Muscle layer of colon (tissue), 2 donors: ENCODE measurements at regions not wholly inside any gene's neighbourhood (a gene's known extent, or its start where the extent isn't known, plus 50 kb on each side); places are given as distances from the start of the nearest gene placed in this dataset.
"Not testable (repeated sequence)": the region's sequence is repeated elsewhere in the genome, so short reads cannot be mapped to it uniquely, and the experiment has no call there.

ENCODE experiments used
- H3K27ac ChIP-seq: one replicate; pipeline ENCODE4 v1.7.0; 2013; ENCODE audit warnings: low read depth, mild to moderate bottlenecking, low read length, moderate library complexity
- H3K27me3 ChIP-seq, 2 donors: one replicate each; pipeline ENCODE4 v1.7.0; 2013; ENCODE audit warnings: low read length in 2 of 2, mild to moderate bottlenecking in 2 of 2; ENCODE audit not compliant: insufficient read depth in 2 of 2, control insufficient read depth in 1 of 2
- H3K36me3 ChIP-seq: one replicate; pipeline ENCODE4 v1.7.0; 2013; ENCODE audit warnings: mild to moderate bottlenecking, low read length; ENCODE audit not compliant: insufficient read depth
- H3K4me1 ChIP-seq: one replicate; pipeline ENCODE4 v1.7.0; 2013; ENCODE audit warnings: mild to moderate bottlenecking, low read length; ENCODE audit not compliant: insufficient read depth
- H3K4me3 ChIP-seq, 2 donors: one replicate each; pipeline ENCODE4 v1.7.0; 2013; ENCODE audit warnings: low read length in 2 of 2, low read depth in 1 of 2, mild to moderate bottlenecking in 1 of 2, moderate library complexity in 1 of 2
- H3K9ac ChIP-seq: one replicate; pipeline ENCODE4 v1.7.0; 2013; ENCODE audit warnings: low read length
- H3K9me3 ChIP-seq: one replicate; pipeline ENCODE4 v1.7.0; 2013; ENCODE audit warnings: mild to moderate bottlenecking, low read length
- donor health status: abdominal sarcoma.
- donor health status: Adenocarcinoma of cecum.

DNA sequence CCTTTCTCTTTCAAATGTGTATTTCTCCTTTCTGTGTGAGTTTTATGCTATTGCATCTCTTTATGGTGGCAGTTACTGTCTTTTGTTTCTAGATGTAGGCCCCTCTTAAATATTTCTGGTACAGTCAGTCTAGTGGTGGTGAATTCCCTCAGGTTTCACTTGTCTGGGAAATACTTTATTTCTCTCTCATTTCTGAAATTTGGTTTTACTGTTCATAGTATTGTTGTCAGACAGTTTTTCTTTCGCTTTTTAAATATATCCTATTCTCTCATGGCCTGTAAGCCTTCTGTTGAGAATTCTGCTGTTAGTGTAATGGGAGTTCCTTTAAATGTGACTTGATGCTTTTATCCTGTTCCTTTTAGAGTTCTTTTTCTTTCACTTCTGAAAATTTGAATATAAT lies 874.0 kb downstream of the PLOD2 start:
- H3K27ac ChIP-seq = no peak overlapping the region
- no peaks in the 10 kb centered on the region for H3K27me3 ChIP-seq
- no peaks in the 10 kb centered on the region for H3K9me3 ChIP-seq
- no peaks in the 10 kb centered on the region for H3K36me3 ChIP-seq
- H3K9ac ChIP-seq = no peak overlapping the region
- no peak overlapping the region for H3K4me3 ChIP-seq
- no peaks in the 10 kb centered on the region for H3K4me1 ChIP-seq

GRCh38 chr3:145290010-145290409 lies 871.0 kb downstream of the PLOD2 start:
- H3K36me3 ChIP-seq = no peaks in the 10 kb centered on the region
- no peak overlapping the region for H3K9ac ChIP-seq
- H3K9me3 ChIP-seq = no peaks in the 10 kb centered on the region
- H3K27me3 ChIP-seq = no peaks in the 10 kb centered on the region
- H3K4me1 ChIP-seq = no peaks in the 10 kb centered on the region
- H3K4me3 ChIP-seq = no peak overlapping the region
- no peak overlapping the region for H3K27ac ChIP-seq

DNA sequence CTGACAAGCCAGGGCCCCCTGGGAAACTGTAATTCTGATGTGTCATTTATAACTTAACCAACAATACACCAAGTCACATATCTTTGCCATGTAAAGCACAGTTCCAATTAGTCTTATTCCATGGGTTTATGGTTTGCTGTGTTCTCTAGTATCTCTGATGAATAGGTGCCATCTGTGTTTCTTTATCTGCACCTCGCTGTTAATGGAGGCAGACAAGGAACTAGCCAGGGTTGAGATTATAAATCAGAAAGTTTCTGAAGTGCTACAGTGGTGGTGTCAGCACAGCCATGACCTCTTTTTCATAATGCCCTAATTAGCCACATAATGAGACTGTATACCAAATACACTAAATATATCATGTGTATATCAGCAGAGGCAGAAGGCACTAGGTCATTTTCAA lies 866.4 kb downstream of the PLOD2 start:
- Histone ChIP-seq H3K9ac (no peak overlapping the region), H3K4me3 (no peak overlapping the region), H3K36me3 (no peaks in the 10 kb centered on the region), H3K4me1 (no peaks in the 10 kb centered on the region), H3K27ac (no peak overlapping the region), H3K27me3 (no peaks in the 10 kb centered on the region), H3K9me3 (no peaks in the 10 kb centered on the region)

- Histone ChIP-seq H3K27ac (no peak overlapping the region), H3K4me1 (no peaks in the 10 kb centered on the region), H3K27me3 (no peaks in the 10 kb centered on the region), H3K9me3 (no peaks in the 10 kb centered on the region), H3K4me3 (no peak overlapping the region), H3K36me3 (no peaks in the 10 kb centered on the region), H3K9ac (no peak overlapping the region)
These were observed 853.7 kb downstream of the PLOD2 start for GRCh38 chr3:145307272-145307671.

- Histone ChIP-seq H3K27me3 (no peaks in the 10 kb centered on the region), H3K9me3 (no peaks in the 10 kb centered on the region), H3K4me1 (no peaks in the 10 kb centered on the region), H3K9ac (no peak overlapping the region), H3K27ac (no peak overlapping the region), H3K4me3 (no peak overlapping the region), H3K36me3 (no peaks in the 10 kb centered on the region)
These were observed 847.2 kb downstream of the PLOD2 start for GRCh38 chr3:145313751-145314150.

GRCh38 chr3:145316253-145316652 lies 844.7 kb downstream of the PLOD2 start:
- H3K36me3 ChIP-seq, H3K9ac ChIP-seq, H3K27me3 ChIP-seq, H3K27ac ChIP-seq, H3K4me3 ChIP-seq, H3K9me3 ChIP-seq, H3K4me1 ChIP-seq: not testable (repeated sequence)

GRCh38 chr3:145326666-145327065 lies 834.3 kb downstream of the PLOD2 start:
- no peaks in the 10 kb centered on the region for H3K27me3 ChIP-seq

DNA sequence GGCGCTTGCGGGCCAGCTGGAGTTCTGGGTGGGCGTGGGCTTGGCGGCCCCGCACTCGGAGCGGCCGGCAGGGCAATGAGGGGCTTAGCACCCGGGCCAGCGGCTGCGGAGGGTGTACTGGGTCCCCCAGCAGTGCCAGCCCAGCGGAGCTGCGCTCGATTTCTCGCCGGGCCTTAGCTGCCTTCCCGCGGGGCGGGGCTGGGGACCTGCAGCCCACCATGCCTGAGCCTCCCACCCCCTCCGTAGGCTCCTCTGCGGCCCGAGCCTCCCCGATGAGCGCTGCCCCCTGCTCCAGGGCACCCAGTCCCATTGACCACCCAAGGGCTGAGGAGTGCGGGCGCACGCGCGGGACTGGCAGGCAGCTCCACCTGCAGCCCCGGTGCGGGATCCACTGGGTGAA lies 827.6 kb downstream of the PLOD2 start:
- not testable (repeated sequence) for H3K27me3 ChIP-seq, H3K9me3 ChIP-seq, H3K27ac ChIP-seq, H3K4me3 ChIP-seq, H3K4me1 ChIP-seq, H3K9ac ChIP-seq, H3K36me3 ChIP-seq

More at GRCh38 chr3:145326666-145327065, 834.3 kb downstream of the PLOD2 start:
- Histone ChIP-seq H3K27ac (no peak overlapping the region), H3K9ac (no peak overlapping the region), H3K9me3 (no peaks in the 10 kb centered on the region), H3K36me3 (no peaks in the 10 kb centered on the region), H3K4me3 (no peak overlapping the region), H3K4me1 (no peaks in the 10 kb centered on the region)

DNA sequence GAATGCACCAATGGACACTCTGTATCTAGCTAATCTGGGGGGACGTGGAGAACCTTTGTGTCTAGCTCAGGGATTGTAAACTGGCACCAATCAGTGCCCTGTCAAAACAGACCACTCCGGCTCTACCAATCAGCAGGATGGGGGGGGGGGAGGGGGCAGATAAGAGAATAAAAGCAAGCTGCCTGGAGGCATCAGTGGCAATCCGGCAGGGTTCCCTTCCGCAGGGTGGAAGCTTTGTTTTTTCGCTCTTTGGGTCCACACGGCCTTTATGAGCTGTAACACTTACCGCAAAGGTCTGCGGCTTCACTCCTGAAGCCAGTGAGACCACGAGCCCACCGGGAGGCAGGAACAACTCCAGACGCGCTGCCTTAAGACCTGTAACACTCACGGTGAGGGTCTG lies 827.1 kb downstream of the PLOD2 start:
- H3K9ac ChIP-seq = no peak overlapping the region
- H3K4me3 ChIP-seq = no peak overlapping the region
- no peaks in the 10 kb centered on the region for H3K36me3 ChIP-seq
- no peaks in the 10 kb centered on the region for H3K27me3 ChIP-seq
- H3K9me3 ChIP-seq = no peaks in the 10 kb centered on the region
- H3K27ac ChIP-seq = no peak overlapping the region
- H3K4me1 ChIP-seq = no peaks in the 10 kb centered on the region

DNA sequence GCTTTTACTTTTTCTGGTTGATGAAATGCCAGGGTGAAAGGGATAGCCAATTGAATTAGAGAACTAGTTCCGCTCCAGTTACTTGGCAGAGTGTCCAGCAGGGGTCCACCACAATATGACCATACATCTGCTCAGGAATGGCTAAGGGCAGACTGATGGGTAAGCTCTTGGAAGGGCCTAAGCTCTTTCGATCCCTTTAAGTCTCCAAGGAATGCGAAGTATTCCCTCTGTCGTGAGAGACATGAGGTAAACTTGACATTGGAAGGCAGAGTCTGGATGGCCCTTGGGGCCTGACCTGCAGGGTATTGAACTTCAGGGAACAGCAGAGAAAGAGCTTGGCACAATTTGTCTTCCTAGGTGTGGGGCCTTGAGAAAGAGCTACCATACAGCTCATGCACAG lies 805.8 kb downstream of the PLOD2 start:
- H3K9me3 ChIP-seq = peaks cover 3% of the 10 kb centered on the region
- no peaks in the 10 kb centered on the region for H3K4me1 ChIP-seq
- H3K9ac ChIP-seq = no peak overlapping the region
- H3K27ac ChIP-seq = no peak overlapping the region
- H3K4me3 ChIP-seq = no peak overlapping the region
- no peaks in the 10 kb centered on the region for H3K27me3 ChIP-seq
- H3K36me3 ChIP-seq = no peaks in the 10 kb centered on the region

DNA sequence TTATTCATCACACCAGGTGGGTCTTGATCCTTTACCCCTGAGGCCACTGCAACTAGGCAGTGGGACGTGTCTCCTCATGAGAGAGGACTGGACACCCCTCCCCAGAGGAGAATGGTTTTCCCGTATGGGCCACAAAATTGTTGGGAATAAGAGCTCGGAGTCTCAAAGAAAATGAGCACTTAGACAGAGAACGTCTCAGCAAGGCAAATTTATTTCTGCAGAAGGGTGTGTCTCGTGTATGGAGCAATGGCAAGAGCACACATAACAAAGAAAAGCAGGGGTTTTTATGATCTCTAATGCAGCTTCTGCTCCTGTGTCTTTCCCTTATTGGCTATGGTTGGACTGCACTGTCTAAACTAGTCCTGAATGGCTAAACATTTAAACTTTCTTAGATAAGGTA lies 803.5 kb downstream of the PLOD2 start:
- H3K9ac ChIP-seq = no peak overlapping the region
- H3K4me1 ChIP-seq = no peaks in the 10 kb centered on the region
- H3K4me3 ChIP-seq = no peak overlapping the region

GRCh38 chr3:145359040-145359439 lies 801.9 kb downstream of the PLOD2 start:
- no peaks in the 10 kb centered on the region for H3K4me1 ChIP-seq
- no peaks in the 10 kb centered on the region for H3K36me3 ChIP-seq
- H3K27ac ChIP-seq = no peak overlapping the region
- H3K4me3 ChIP-seq = no peak overlapping the region
- H3K9me3 ChIP-seq = peaks cover 3% of the 10 kb centered on the region
- H3K9ac ChIP-seq = no peak overlapping the region
- no peaks in the 10 kb centered on the region for H3K27me3 ChIP-seq

More for the DNA sequence above, 803.5 kb downstream of the PLOD2 start:
- no peaks in the 10 kb centered on the region for H3K36me3 ChIP-seq
- no peak overlapping the region for H3K27ac ChIP-seq
- peaks cover 3% of the 10 kb centered on the region for H3K9me3 ChIP-seq
- H3K27me3 ChIP-seq = no peaks in the 10 kb centered on the region
